ENCODE measurements at regions not wholly inside any gene's neighbourhood (a gene's known extent, or its start where the extent isn't known, plus 50 kb on each side); places are given as distances from the start of the nearest gene placed in this dataset.
A peak's percentile ranks its signal among the peaks of the same experiment; 100 is the strongest.
"Not testable (repeated sequence)": the region's sequence is repeated elsewhere in the genome, so short reads cannot be mapped to it uniquely, and the experiment has no call there.

DNA sequence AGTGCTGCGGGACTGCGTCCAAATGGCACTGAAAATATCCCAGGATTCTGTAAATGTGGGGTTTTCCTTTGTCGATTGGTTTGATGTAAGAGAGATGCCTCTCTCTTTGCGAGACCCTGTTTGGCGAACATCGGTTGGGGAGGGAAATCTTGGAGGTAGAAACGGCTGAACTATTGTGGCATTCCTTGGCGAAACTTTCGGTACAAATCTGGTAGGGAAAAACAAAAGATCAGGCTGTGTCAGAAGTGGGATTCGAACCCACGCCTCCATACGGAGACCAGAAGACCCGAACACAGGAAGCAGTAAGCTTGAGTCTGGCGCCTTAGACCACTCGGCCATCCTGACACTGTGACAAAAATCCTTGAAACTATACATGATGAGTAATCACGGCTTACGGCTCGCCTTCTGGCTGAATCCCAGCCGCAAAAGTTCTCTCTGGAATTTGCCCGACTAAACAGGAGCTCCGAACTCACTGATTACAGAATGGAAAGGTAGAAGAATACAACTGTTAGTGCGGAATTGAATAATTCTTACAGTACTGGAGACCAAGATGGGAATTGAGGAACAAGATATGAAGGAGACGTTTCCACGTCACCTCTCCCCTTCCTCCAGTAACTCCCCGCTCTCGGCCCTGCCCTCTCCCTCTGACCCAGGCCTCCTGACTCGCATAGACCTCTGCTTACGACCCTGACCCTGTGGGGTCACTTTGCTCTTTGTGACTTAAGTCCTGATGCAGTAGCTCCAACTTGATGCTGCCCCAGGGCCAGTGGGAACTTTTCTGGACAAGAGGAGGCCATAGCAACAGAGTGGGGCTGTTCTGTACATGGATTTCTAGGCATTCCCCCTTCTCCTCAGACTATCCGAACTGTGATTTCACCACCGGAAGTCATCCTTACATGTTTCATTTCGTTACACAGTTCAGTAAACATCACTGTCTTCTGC is 132.8 kb upstream of the ZNF184 start:
- DNase-seq (peak in 1 of 35 experiments; percentile 17), ATAC-seq (replicated peaks in 1 of 4) (no peak)
- H3K4me3 ChIP-seq (ENCODE audit: control insufficient read depth in 1 of 2, extremely low read depth in 1 of 2, low read length in 1 of 2), result no peak overlapping the region
- peaks cover 20 to 60% of the 10 kb centered on the region in 2 experiments for H3K27me3 ChIP-seq (replicated peaks in 1 of 2; ENCODE audit: control insufficient read depth in 2 of 2, extremely low read depth in 1 of 2, insufficient read depth in 2 of 2, low read length in 1 of 2)
- H3K36me3 ChIP-seq (ENCODE audit: control insufficient read depth in 2 of 2, extremely low read depth in 1 of 2, insufficient read depth in 1 of 2, low read length in 1 of 2), result no peaks in the 10 kb centered on the region
- CTCF ChIA-PET, result interaction anchor here in 1 of 2 donors (0.6 kb wide), 1 partner anchor 145 kb away, joined by 3 read pairs; no protein-coding TSS in a partner anchor
- no peaks in the 10 kb centered on the region for H3K9me3 ChIP-seq
- 12% methylated on average over 15 of the region's 31 CpGs for WGBS (ENCODE audit: insufficient coverage)
- Mint-ChIP-seq H3K4me1 (peaks cover 16 to 28% (median 20%) of the 10 kb centered on the region in 3 donors), H3K27me3 (peaks cover 64 to 66% of the 10 kb centered on the region in 2 donors), H3K4me3 (peak overlapping the region in 1 of 3 donors; percentile 49), H3K36me3 (no peaks in the 10 kb centered on the region), H3K9me3 (peaks cover 0 to 3% (median 2%) of the 10 kb centered on the region in 3 donors), H3K27ac (no peak overlapping the region)
- H3K4me1 ChIP-seq (ENCODE audit: control insufficient read depth in 1 of 2, extremely low read depth in 1 of 2, insufficient read depth in 2 of 2, low read length in 2 of 2), result peaks cover 0 to 14% of the 10 kb centered on the region in 2 experiments
- POLR2A ChIA-PET, result no interaction called here
- no peak overlapping the region for H3K27ac ChIP-seq (ENCODE audit: low read length)

DNA sequence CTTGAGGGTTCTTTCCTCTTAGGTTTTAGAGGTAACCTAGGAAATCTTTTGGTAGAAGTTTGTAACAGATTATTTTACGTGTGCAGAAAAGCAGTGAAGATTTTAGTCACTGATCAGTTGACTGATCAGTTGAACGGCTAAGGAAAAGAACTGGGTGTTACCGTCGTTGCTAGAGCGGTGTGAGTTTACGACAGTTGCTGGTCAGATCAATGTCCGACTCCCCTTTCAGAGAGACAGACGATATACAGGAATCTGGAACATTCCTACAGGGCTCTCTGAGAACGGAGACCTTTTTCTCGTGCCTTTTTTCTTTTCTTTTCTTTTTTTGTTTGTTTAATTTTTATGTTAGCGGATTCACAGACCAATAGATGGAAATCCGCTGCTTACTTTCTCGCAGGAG is 132.1 kb upstream of the ZNF184 start:
- 10% methylated on average over 7 of the region's 13 CpGs for WGBS (ENCODE audit: insufficient coverage)
- Histone ChIP-seq H3K36me3 (ENCODE audit: control insufficient read depth in 2 of 2, extremely low read depth in 1 of 2, insufficient read depth in 1 of 2, low read length in 1 of 2) (no peaks in the 10 kb centered on the region), H3K9me3 (no peaks in the 10 kb centered on the region), H3K27me3 (replicated peaks in 1 of 2; ENCODE audit: control insufficient read depth in 2 of 2, extremely low read depth in 1 of 2, insufficient read depth in 2 of 2, low read length in 1 of 2) (peaks cover 20 to 67% of the 10 kb centered on the region in 2 experiments), H3K27ac (ENCODE audit: low read length) (no peak overlapping the region), H3K4me1 (ENCODE audit: control insufficient read depth in 1 of 2, extremely low read depth in 1 of 2, insufficient read depth in 2 of 2, low read length in 2 of 2) (peaks cover 0 to 21% of the 10 kb centered on the region in 2 experiments), H3K4me3 (ENCODE audit: control insufficient read depth in 1 of 2, extremely low read depth in 1 of 2, low read length in 1 of 2) (no peak overlapping the region)
- Mint-ChIP-seq H3K27ac (no peak overlapping the region), H3K4me1 (peaks cover 16 to 28% (median 20%) of the 10 kb centered on the region in 3 donors), H3K36me3 (no peaks in the 10 kb centered on the region), H3K4me3 (peak overlapping the region in 1 of 3 donors; percentile 49), H3K27me3 (peaks cover 63 to 72% of the 10 kb centered on the region in 2 donors), H3K9me3 (peaks cover 0 to 3% (median 2%) of the 10 kb centered on the region in 3 donors)
- ChIA-PET POLR2A (interaction anchor here in 1 of 2 donors (0.6 kb wide), 1 partner anchor 25 kb away, joined by 3 read pairs; no protein-coding TSS in a partner anchor), CTCF (no interaction called here)
- DNase-seq (no peak), ATAC-seq (replicated peaks in 1 of 4) (no peak)

DNA sequence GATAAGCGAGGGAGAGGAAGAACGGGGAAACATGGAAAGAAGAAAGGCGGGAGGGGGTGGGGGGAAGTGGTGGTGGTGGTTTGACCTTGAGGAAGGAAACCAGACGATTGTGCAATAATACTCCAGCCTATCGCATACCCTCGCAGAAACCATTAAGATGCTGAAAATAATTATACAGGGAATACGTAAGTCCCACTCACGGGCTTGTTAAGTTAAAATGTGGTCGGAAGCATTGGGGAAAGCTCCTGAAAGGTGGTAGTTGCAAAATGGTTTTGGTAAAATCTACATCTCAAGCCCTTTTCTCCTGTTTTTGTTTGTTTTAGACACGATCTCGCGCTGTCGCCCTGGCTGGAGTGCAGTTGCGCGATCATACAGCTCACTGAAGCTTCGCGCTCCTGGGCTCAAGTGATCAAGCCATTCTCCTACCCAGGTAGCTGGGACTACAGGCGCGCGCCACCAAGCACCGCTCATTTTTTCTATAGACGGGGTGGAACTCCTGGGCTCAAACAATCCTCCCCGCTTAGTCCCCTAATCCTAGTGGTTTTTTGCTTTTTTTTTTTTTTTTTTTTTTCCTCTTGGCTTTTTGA is 128.9 kb upstream of the ZNF184 start:
- peak in 1 of 35 experiments; percentile 26 for DNase-seq
- Histone ChIP-seq H3K4me1 (ENCODE audit: control insufficient read depth in 1 of 2, extremely low read depth in 1 of 2, insufficient read depth in 2 of 2, low read length in 2 of 2) (peaks cover 0 to 23% of the 10 kb centered on the region in 2 experiments), H3K4me3 (ENCODE audit: control insufficient read depth in 1 of 2, extremely low read depth in 1 of 2, low read length in 1 of 2) (no peak overlapping the region), H3K36me3 (ENCODE audit: control insufficient read depth in 2 of 2, extremely low read depth in 1 of 2, insufficient read depth in 1 of 2, low read length in 1 of 2) (no peaks in the 10 kb centered on the region), H3K9me3 (no peaks in the 10 kb centered on the region), H3K27me3 (replicated peaks in 1 of 2; ENCODE audit: control insufficient read depth in 2 of 2, extremely low read depth in 1 of 2, insufficient read depth in 2 of 2, low read length in 1 of 2) (peaks cover 20 to 68% of the 10 kb centered on the region in 2 experiments), H3K27ac (ENCODE audit: low read length) (no peak overlapping the region)
- Mint-ChIP-seq H3K27ac (no peak overlapping the region), H3K36me3 (no peaks in the 10 kb centered on the region), H3K4me3 (peak overlapping the region in 2 of 3 donors; percentile 49 to 61), H3K27me3 (peaks cover 72 to 82% of the 10 kb centered on the region in 2 donors), H3K4me1 (peaks cover 16 to 28% (median 20%) of the 10 kb centered on the region in 3 donors), H3K9me3 (peaks cover 0 to 3% (median 2%) of the 10 kb centered on the region in 3 donors)
- WGBS (ENCODE audit: insufficient coverage), result 22% methylated on average over 10 of the region's 23 CpGs
- ChIA-PET POLR2A (no interaction called here), CTCF (no interaction called here)
- ATAC-seq (replicated peaks in 1 of 4), result no peak

DNA sequence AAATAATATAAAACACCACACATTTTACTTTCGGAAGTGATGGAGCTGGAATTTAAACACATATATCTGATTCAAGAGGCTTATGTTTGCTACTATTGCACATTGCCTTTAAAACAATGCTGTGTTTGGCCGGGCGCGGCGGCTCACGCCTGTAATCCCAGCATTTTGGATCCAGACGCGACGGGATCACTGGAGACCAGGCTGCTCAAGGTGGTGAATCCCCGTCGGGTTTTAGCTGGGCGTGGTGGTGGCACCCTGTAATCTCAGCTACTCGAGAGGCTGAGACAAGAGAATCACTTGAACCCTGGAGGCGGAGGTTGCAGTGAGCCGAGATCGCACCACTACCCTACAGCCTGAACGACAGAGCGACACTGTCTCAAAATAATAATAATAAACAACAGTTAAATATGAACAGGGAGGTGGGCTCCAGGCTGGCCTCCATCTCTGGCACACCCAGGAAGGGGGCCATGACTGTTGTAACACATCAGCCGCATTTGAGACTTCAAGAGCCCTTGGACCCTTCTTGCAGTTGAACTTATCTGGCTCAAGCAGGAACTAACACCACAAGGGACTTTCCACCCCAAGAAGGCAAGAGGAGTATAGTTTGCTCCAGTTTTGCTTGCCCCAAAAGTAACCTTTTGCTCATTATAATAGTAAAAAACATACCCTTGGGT is 127.1 kb upstream of the ZNF184 start:
- peaks cover 0 to 3% (median 2%) of the 10 kb centered on the region in 3 donors for H3K9me3 Mint-ChIP-seq
- H3K4me3 ChIP-seq (ENCODE audit: control insufficient read depth in 1 of 2, extremely low read depth in 1 of 2, low read length in 1 of 2), result no peak overlapping the region
- peaks cover 0 to 23% of the 10 kb centered on the region in 2 experiments for H3K4me1 ChIP-seq (ENCODE audit: control insufficient read depth in 1 of 2, extremely low read depth in 1 of 2, insufficient read depth in 2 of 2, low read length in 2 of 2)
- H3K4me1 Mint-ChIP-seq, result peaks cover 10 to 15% (median 13%) of the 10 kb centered on the region in 3 donors
- no peak overlapping the region for H3K27ac Mint-ChIP-seq
- CTCF ChIA-PET, result no interaction called here
- H3K27ac ChIP-seq (ENCODE audit: low read length), result no peak overlapping the region
- H3K27me3 ChIP-seq (replicated peaks in 1 of 2; ENCODE audit: control insufficient read depth in 2 of 2, extremely low read depth in 1 of 2, insufficient read depth in 2 of 2, low read length in 1 of 2), result peaks cover 20 to 62% of the 10 kb centered on the region in 2 experiments
- 97% methylated on average over 10 of the region's 19 CpGs for WGBS (ENCODE audit: insufficient coverage)
- H3K36me3 ChIP-seq (ENCODE audit: control insufficient read depth in 2 of 2, extremely low read depth in 1 of 2, insufficient read depth in 1 of 2, low read length in 1 of 2), result no peaks in the 10 kb centered on the region
- no peaks in the 10 kb centered on the region for H3K9me3 ChIP-seq
- H3K27me3 Mint-ChIP-seq, result peaks cover 63 to 80% of the 10 kb centered on the region in 2 donors
- DNase-seq (peak in 1 of 35 experiments; percentile 18), ATAC-seq (replicated peaks in 1 of 4) (no peak)
- POLR2A ChIA-PET, result no interaction called here
- H3K4me3 Mint-ChIP-seq, result no peak overlapping the region
- H3K36me3 Mint-ChIP-seq, result no peaks in the 10 kb centered on the region

DNA sequence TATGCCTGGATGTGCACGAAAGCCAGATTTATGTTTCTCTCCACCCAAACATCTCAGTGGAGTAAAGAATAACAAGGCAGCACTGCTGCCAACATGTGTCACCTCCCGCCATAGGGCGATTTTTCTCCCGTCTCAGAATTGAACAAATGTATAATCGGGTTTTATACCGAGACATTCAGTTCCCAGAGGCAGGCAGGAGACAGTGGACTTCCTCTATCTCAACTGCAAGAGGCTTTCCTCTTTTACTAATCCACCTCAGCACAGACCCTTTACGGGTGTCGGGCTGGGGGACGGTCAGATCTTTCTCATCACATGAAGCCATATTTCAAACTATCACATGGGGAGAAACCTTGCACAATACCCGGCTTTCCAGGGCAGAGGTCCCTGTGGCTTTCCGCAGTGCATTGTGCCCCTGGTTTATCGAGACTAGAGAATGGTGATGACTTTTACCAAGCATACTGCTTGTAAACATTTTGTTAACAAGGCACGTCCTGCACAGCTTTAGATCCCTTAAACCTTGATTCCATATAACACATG is 124.2 kb upstream of the ZNF184 start:
- peaks cover 8 to 11% (median 10%) of the 10 kb centered on the region in 3 donors for H3K4me1 Mint-ChIP-seq
- H3K27ac ChIP-seq (ENCODE audit: low read length); H3K36me3 ChIP-seq (ENCODE audit: control insufficient read depth in 2 of 2, extremely low read depth in 1 of 2, insufficient read depth in 1 of 2, low read length in 1 of 2); H3K36me3 Mint-ChIP-seq; DNase-seq; H3K4me3 Mint-ChIP-seq; ATAC-seq (replicated peaks in 1 of 4); H3K9me3 Mint-ChIP-seq; H3K27ac Mint-ChIP-seq; H3K4me3 ChIP-seq (ENCODE audit: control insufficient read depth in 1 of 2, extremely low read depth in 1 of 2, low read length in 1 of 2); H3K9me3 ChIP-seq; POLR2A ChIA-PET: not testable (repeated sequence)
- WGBS (ENCODE audit: insufficient coverage), result 70% methylated on average over 9 of the region's 13 CpGs
- CTCF ChIA-PET, result interaction anchor here in 1 of 2 donors (0.6 kb wide), 2 partner anchors 41 to 441 kb away, joined by 3 to 12 read pairs; no protein-coding TSS in a partner anchor
- peaks cover 46 to 58% of the 10 kb centered on the region in 2 donors for H3K27me3 Mint-ChIP-seq
- peaks cover 28 to 65% of the 10 kb centered on the region in 2 experiments for H3K27me3 ChIP-seq (replicated peaks in 1 of 2; ENCODE audit: control insufficient read depth in 2 of 2, extremely low read depth in 1 of 2, insufficient read depth in 2 of 2, low read length in 1 of 2)
- peaks cover 2 to 29% of the 10 kb centered on the region in 2 experiments for H3K4me1 ChIP-seq (ENCODE audit: control insufficient read depth in 1 of 2, extremely low read depth in 1 of 2, insufficient read depth in 2 of 2, low read length in 2 of 2)
